Sciatic nerve (tissue), 2 donors: ENCODE measurements at regions not wholly inside any gene's neighbourhood (a gene's known extent, or its start where the extent isn't known, plus 50 kb on each side); places are given as distances from the start of the nearest gene placed in this dataset.

Source experiments
- ATAC-seq: fragments of 200-7000 bp; cut with Tn5 transposase; one replicate; pipeline ENCODE4 v1.9.1; 2020; ENCODE audit warnings: mild to moderate bottlenecking, moderate library complexity
- DNase-seq: peaks from one replicate; pipeline ENCODE4 v3.0.0-alpha.2; 2020; ENCODE audit warnings: low spot score
- intact Hi-C: fragments of 100-400 bp; cut with DNase I; formaldehyde crosslinking; loops from one replicate; pipeline ENCODE4 v1.14.2; 2022
- donor health status: DM: no; HTN: no; CAD: no.
- donor health status: DM: no; HTN: no; CAD: no.

DNA sequence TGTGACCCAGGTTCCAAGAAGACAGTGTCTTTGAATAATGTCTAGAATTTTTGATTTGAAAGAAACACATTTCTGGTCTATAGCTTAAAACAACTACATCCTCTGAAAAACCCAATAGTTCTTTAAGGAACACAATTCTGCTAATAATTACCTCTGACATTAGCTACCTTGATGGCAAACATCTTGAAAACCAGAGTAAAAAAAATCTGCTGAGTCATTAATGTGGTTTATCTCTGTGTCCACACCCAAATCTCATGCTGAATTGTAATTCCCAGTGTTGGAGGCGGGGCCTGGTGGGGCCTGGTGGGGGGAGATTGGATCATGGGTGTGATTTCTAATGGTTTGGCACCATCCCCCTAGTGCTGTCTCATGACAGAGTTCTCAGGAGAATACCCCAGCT, 1233.8 kb downstream of the NLGN4X start:
- DNase-seq = no peak
- intact Hi-C loops = no loop called here

DNA sequence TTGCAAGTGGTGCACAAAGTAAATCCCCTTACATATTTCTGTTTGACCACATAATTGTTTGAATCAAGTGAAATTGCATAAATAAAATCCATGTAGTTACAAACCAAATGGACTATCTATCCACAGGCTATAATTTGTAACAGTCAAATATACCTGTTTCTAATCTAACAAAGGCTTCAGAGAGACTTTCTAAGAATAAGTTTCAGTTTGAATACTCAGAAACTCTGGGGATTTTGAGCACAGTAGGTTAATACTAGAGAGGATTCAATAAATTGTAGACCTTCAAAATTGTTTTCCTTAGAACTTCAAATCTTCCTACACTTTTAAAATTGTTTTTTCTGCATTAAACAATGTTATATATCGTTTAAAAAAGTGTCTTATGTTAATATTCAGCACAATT, 1250.1 kb downstream of the NLGN4X start:
- DNase-seq (no peak), ATAC-seq (no peak)
- intact Hi-C loops = no loop called here

More for the DNA sequence above, 1233.8 kb downstream of the NLGN4X start:
- ATAC-seq = no peak

DNA sequence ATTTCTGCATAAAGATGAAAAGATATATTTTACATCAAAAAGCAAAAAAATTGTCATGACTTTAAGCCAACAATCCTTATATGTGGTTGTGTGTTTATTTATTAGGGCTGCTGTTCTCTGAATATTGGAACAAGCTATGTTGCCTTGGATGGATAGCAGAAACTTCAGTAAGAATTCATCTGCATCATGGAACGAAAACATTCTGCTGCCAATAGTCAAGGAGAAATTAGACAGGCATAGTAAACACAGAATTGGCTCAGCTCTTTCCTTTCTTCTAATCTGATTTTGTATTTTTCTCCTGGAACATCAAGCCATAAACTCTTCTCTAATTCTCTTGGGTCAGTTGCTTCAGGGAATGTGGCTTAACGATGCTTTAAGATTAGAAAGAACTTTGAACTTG, 1257.0 kb downstream of the NLGN4X start:
- no peak for DNase-seq
- no peak for ATAC-seq
- intact Hi-C loops = no loop called here

GRCh38 chrX:4964112-4964511, 1250.7 kb upstream of the PRKX start:
- ATAC-seq (no peak), DNase-seq (no peak)
- intact Hi-C loops = no loop called here

- DNase-seq (no peak), ATAC-seq (no peak)
- intact Hi-C loops = no loop called here
Observed at GRCh38 chrX:4963432-4963831, 1250.0 kb upstream of the PRKX start.

DNA sequence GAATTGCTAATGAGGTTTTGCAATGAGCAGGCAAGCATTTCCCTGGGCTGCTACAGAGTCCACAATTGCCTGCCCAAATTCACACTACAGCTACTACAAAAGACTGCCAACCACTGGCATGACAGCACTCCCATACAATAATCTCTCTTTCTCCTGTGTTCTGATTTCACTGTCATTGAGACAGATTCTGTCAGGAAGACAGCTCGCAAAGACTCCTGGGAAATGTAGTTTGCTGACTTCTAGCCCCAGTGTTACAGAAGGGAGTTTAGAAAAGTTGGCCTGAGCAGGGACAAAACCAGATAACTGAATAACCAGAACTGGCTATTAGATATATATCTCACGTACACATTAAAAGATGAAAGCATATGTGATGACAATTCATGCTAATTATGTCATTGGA, 1231.3 kb upstream of the PRKX start:
- ATAC-seq = no peak

DNA sequence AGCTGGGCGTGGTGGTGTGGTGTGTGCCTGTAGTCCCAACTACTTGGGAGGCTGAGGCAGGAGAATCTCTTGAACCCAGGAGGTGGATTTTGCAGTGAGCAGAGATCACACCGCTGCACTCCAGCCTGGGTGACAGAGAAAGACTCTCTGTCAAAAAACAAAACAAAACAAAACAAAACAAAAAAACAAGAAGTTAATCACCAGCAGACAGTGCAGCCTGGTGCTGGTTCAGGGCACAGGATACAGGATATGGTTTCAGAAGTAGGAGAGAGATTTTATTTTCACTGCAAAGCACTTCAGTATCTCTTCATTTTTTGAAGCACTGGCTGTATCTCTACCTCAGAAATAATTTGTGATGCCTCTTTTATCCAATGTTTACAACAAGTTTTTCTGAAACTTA, 1222.9 kb upstream of the PRKX start:
- no peak for DNase-seq
- intact Hi-C loops = no loop called here
- ATAC-seq = peak; percentile 53

More for the DNA sequence above, 1231.3 kb upstream of the PRKX start:
- intact Hi-C loops = no loop called here
- no peak for DNase-seq

- intact Hi-C loops = no loop called here
- no peak for DNase-seq
- ATAC-seq = peak; percentile 84
Observed at GRCh38 chrX:4935846-4936245, 1222.4 kb upstream of the PRKX start.

DNA sequence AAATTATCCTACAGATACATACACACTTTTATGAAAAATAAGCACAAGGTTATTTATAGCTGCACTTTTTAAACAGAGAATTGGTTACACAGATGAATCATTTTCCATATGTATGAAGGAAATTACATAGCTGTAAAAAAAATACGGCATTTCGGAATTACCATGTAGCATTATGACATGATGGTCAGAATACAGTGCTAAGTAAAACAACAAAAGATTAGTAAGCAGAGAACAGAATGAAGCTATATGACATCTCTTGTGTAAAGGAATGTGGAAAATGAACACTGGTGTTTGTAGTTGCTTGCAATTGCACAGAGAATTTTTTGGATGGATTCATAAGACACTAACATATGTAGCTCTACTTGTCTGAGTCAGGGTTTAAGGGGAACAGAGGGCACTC, 1222.0 kb upstream of the PRKX start:
- ATAC-seq (peak; percentile 34), DNase-seq (no peak)
- intact Hi-C loops = no loop called here

- DNase-seq (no peak), ATAC-seq (no peak)
- intact Hi-C loops = no loop called here
Observed at GRCh38 chrX:4932790-4933189, 1219.3 kb upstream of the PRKX start.

DNA sequence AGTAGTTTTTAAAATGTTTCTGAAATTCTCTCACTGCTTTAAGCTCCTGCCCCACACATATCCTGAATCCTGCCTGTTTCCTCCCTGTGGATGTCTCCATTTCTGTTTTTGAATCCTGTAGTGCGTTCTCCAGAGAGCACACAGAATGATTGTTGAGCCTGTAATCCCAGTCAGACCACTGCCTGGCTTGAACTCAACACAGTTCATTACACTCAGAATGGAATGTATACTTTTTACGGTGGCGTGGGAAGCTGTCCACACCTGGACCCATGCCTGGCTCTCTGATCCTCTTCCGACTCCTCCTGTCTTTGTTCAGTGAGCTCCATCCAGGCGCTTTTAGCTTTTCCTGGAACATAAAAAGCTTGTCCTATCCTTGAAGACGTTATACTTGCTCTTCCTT, 1217.0 kb upstream of the PRKX start:
- DNase-seq (no peak), ATAC-seq (no peak)
- intact Hi-C loops = no loop called here

DNA sequence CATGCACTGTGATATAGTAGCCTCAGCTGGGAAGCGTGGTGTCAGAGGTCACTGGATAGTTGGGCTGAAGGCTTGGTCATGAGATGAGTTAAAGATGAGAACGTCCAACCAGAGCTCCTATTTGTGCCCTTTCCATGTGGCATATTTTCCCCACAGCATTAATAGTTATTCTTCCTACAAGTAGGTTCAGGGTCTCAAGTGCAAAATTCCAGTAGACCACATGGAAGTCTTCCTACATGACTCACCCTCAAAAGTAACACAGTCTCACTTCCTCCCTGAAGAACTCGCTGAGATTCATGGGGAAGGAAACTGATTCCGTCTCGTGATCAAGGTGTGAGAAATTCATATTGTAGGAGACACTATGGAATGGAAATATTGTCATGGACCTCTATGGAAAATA, 1212.5 kb upstream of the PRKX start:
- DNase-seq = no peak
- ATAC-seq = no peak
- intact Hi-C loops = no loop called here

DNA sequence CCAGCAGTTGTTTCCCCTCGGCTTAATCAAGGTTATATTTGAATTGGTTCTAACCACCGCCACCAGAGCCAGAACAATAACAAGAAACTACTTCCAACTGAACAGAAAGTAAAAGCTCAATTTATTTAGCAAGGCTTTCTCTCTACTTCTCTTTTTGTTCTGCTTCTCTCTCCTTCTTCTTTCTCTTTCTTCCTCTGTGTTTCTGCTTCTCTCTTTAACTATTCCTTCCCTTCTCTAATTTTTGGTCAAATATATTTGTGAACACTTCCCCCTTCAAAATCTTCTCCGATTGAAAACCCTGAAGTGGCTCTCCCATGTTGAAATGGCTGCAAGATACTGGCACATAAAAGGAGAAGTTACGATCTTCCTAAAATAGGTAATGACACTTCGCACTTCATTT, 1195.9 kb upstream of the PRKX start:
- no peak for ATAC-seq

GRCh38 chrX:4905576-4905975, 1192.1 kb upstream of the PRKX start:
- no peak for ATAC-seq
- no peak for DNase-seq
- intact Hi-C loops = no loop called here

More for the DNA sequence above, 1195.9 kb upstream of the PRKX start:
- no peak for DNase-seq
- intact Hi-C loops = no loop called here

- intact Hi-C loops = no loop called here
- DNase-seq = no peak
- ATAC-seq = no peak
Observed at GRCh38 chrX:4881277-4881676, 1167.8 kb upstream of the PRKX start.

GRCh38 chrX:4878640-4879039, 1165.2 kb upstream of the PRKX start:
- DNase-seq = no peak
- intact Hi-C loops = no loop called here

DNA sequence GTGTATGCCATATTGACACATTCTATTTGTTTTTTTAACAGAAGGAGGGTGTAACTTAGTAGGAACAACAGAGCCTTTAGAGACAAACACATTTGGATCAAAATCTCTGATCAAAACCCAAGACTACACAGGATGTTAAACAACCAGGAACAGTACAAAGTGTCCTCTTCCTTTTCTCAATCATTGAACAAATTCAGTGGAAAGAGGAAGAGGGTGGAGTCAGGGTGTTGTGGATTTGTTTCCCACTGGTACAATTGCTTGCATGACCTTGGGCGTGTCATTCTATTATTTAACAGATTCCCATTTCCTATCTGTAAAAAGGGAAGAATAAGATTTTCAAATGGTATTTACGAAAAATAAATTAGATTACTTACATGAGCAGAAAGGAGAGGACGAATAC, 1162.8 kb upstream of the PRKX start:
- DNase-seq = no peak
- no peak for ATAC-seq
- intact Hi-C loops = no loop called here

More at GRCh38 chrX:4878640-4879039, 1165.2 kb upstream of the PRKX start:
- ATAC-seq = no peak

- DNase-seq (no peak), ATAC-seq (no peak)
- intact Hi-C loops = no loop called here
Observed at GRCh38 chrX:4851534-4851933, 1138.1 kb upstream of the PRKX start.

DNA sequence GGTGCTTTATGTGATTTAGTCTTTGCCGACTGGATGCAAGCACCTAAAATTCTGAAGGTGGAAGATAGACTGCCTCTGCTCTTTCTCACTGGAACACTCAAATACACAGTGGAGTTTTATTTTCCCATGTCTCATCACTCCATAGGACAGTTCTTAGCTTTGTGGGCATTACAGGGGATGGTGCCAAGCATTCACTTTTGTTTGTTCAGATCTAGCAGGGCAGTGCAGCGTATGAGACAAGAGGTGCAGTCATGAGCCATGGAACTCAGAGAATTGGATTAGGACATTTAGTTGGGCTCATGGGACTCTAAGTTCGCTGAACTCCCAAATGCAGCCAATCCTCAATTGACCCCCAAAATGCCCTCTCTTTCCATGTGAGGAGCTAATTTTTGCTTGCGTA, 1136.9 kb upstream of the PRKX start:
- intact Hi-C loops = no loop called here
- ATAC-seq (no peak), DNase-seq (no peak)

DNA sequence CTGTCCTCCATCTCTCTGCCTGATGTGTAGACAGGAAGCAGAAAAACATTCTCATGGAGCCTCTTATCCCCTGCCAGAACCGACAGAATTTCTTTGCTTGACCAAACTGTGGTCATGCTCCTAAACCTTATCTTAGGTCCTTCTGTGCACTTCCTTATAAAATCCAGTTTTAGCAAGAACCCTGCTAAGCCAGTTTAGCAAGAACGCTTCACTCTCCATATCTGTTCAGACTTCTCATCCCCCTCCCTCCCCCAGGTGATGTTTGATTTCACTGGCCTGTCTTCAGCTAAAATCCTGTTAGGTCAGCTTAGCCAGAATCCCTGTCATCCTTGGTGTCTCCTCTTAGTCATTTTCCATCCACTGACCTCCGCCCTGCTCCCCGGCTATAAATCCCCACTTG, 1130.9 kb upstream of the PRKX start:
- DNase-seq (no peak), ATAC-seq (no peak)
- intact Hi-C loops = no loop called here

GRCh38 chrX:4841216-4841745, 1127.8 kb upstream of the PRKX start:
- intact Hi-C loops = no loop called here
- ATAC-seq (no peak), DNase-seq (no peak)

DNA sequence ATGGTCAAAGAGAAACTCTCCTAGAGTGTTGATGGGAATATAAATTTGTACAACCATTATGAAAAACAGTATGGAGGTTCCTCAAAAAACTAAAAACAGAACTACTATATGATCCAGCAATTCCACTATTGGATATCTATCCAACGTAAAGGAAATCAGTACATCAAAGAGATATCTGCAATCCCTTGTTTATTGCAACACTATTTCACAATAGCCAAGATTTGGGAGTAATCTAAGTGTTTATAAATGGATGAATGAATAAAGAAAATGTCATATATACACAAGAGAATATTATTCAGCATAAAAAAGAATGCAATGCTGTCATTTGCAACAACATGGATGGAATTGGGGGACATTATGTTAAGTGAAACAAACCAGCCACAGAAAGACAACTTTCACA, 1118.1 kb upstream of the PRKX start:
- ATAC-seq = no peak
- intact Hi-C loops = no loop called here

More for the DNA sequence above, 1118.1 kb upstream of the PRKX start:
- no peak for DNase-seq
